Panc1 (cell line): ENCODE measurements at regions not wholly inside any gene's neighbourhood (a gene's known extent, or its start where the extent isn't known, plus 50 kb on each side); places are given as distances from the start of the nearest gene placed in this dataset.

Experiments
- TCF7L2 ChIP-seq: IDR thresholded peaks from 2 replicates; pipeline ENCODE4 v1.6.1; 2011; ENCODE audit warnings: mild to moderate bottlenecking, low read depth, low read length, inconsistent platforms
- TF ChIP-seq, protein P1 (sequence below): fragments of 450-650 bp; IDR thresholded peaks from 2 replicates; pipeline ENCODE4 v1.5.1; 2017; ENCODE audit warnings: mild to moderate bottlenecking

GRCh38 chr13:90414691-90415596 is 932.5 kb upstream of the MIR17HG start:
- TF ChIP-seq, protein P1, sequence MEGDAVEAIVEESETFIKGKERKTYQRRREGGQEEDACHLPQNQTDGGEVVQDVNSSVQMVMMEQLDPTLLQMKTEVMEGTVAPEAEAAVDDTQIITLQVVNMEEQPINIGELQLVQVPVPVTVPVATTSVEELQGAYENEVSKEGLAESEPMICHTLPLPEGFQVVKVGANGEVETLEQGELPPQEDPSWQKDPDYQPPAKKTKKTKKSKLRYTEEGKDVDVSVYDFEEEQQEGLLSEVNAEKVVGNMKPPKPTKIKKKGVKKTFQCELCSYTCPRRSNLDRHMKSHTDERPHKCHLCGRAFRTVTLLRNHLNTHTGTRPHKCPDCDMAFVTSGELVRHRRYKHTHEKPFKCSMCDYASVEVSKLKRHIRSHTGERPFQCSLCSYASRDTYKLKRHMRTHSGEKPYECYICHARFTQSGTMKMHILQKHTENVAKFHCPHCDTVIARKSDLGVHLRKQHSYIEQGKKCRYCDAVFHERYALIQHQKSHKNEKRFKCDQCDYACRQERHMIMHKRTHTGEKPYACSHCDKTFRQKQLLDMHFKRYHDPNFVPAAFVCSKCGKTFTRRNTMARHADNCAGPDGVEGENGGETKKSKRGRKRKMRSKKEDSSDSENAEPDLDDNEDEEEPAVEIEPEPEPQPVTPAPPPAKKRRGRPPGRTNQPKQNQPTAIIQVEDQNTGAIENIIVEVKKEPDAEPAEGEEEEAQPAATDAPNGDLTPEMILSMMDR = no peak
- no peak for TF ChIP-seq TCF7L2
